ENCODE measurements at regions not wholly inside any gene's neighbourhood (a gene's known extent, or its start where the extent isn't known, plus 50 kb on each side); places are given as distances from the start of the nearest gene placed in this dataset.
"Not testable (repeated sequence)": the region's sequence is repeated elsewhere in the genome, so short reads cannot be mapped to it uniquely, and the experiment has no call there.

GRCh38 chr12:16788506-16789203, 182.7 kb upstream of the LMO3 start:
- H3K4me3 ChIP-seq: no peak overlapping the region
- TF ChIP-seq CTCF (IDR thresholded peaks at IDR 0.05 in 8 of 11, conservative IDR thresholded peaks at IDR 0.05 in 3 of 11): no peak
- no peak for TF ChIP-seq POLR2A (IDR thresholded peaks at IDR 0.05)
- no peak for TF ChIP-seq POLR2AphosphoS5 (IDR thresholded peaks at IDR 0.05)
- 32 to 46% (median 35%) methylated on average over 5 of the region's 5 CpGs for WGBS, 5 donors
- no peaks in the 10 kb centered on the region for H3K4me1 ChIP-seq
- no peaks in the 10 kb centered on the region for H3K9me3 ChIP-seq
- intact Hi-C loops (cut with DNase I; ENCODE audit: low total_unique reads): no loop called here
- H3K27ac ChIP-seq: no peak overlapping the region
- DNase-seq: no peak
- H3K36me3 ChIP-seq: no peaks in the 10 kb centered on the region
- H3K27me3 ChIP-seq (replicated peaks in 1 of 7): no peaks in the 10 kb centered on the region

DNA sequence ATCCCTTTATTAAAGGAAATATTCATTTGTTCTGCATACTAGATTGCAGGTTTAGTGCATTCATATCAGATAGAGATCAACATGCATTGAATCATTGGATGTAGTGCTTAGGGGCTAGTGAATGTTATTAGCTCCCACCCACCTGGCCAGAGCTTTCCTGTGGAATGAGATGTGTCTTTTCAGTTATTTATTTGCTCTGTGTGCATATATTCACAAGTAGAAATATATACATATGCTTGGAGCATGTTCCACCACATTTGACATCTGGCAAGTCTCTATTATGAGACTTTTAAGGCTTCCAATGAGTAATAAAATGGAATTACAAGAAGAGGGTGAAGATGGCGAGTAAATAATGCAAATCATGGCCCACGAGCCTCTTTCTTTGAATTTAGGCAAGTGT, 180.0 kb upstream of the LMO3 start:
- H3K36me3 ChIP-seq: no peaks in the 10 kb centered on the region
- TF ChIP-seq POLR2AphosphoS5 (IDR thresholded peaks at IDR 0.05): no peak
- no peak for TF ChIP-seq POLR2A (IDR thresholded peaks at IDR 0.05)
- TF ChIP-seq CTCF (IDR thresholded peaks at IDR 0.05 in 8 of 11, conservative IDR thresholded peaks at IDR 0.05 in 3 of 11): no peak
- no peaks in the 10 kb centered on the region for H3K27me3 ChIP-seq (replicated peaks in 1 of 7)
- H3K4me3 ChIP-seq: no peak overlapping the region
- intact Hi-C loops (cut with DNase I; ENCODE audit: low total_unique reads): no loop called here
- DNase-seq: no peak
- no peak overlapping the region for H3K27ac ChIP-seq
- peaks cover 0 to 6% (median 0%) of the 10 kb centered on the region in 8 donors for H3K9me3 ChIP-seq
- 43 to 60% (median 50%) methylated on average over 2 of the region's 2 CpGs for WGBS, 5 donors
- no peaks in the 10 kb centered on the region for H3K4me1 ChIP-seq

GRCh38 chr12:16785524-16785923, 179.6 kb upstream of the LMO3 start:
- Histone ChIP-seq H3K4me3 (no peak overlapping the region), H3K27me3 (replicated peaks in 1 of 7) (no peaks in the 10 kb centered on the region), H3K9me3 (peaks cover 0 to 11% (median 0%) of the 10 kb centered on the region in 8 donors), H3K36me3 (no peaks in the 10 kb centered on the region), H3K4me1 (no peaks in the 10 kb centered on the region), H3K27ac (no peak overlapping the region)
- 13 to 50% (median 29%) methylated on average over 1 of the region's 1 CpG for WGBS, 5 donors
- TF ChIP-seq POLR2AphosphoS5 (IDR thresholded peaks at IDR 0.05) (no peak), CTCF (IDR thresholded peaks at IDR 0.05 in 8 of 11, conservative IDR thresholded peaks at IDR 0.05 in 3 of 11) (no peak), POLR2A (IDR thresholded peaks at IDR 0.05) (no peak)
- DNase-seq: no peak
- intact Hi-C loops (cut with DNase I; ENCODE audit: low total_unique reads): no loop called here

DNA sequence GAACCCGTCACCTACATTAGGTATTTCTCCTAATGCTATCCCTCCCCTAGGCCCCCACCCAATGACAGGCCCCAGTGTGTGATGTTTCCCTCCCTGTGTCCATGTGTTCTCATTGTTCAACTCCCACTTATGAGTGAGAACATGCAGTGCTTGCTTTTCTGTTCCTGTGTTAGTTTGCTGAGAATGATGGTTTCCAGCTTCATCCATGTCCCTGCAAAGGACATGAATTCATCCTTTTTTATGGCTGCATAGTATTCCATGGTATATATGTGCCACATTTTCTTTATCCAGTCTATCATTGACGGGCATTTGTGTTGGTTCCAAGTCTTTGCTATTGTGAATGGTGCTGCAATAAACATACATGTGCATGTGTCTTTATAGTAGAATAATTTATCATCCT, 163.2 kb upstream of the LMO3 start:
- H3K27me3 ChIP-seq (replicated peaks in 1 of 7); H3K27ac ChIP-seq; H3K36me3 ChIP-seq; H3K4me1 ChIP-seq; intact Hi-C loops (cut with DNase I; ENCODE audit: low total_unique reads); DNase-seq; H3K4me3 ChIP-seq: not testable (repeated sequence)
- WGBS, 5 donors: 81 to 96% (median 87%) methylated on average over 2 of the region's 2 CpGs
- H3K9me3 ChIP-seq: peaks cover 0 to 56% (median 29%) of the 10 kb centered on the region in 8 donors

Data from spleen (tissue), 11 donors.